ENCODE measurements at regions not wholly inside any gene's neighbourhood (a gene's known extent, or its start where the extent isn't known, plus 50 kb on each side); places are given as distances from the start of the nearest gene placed in this dataset.

DNA sequence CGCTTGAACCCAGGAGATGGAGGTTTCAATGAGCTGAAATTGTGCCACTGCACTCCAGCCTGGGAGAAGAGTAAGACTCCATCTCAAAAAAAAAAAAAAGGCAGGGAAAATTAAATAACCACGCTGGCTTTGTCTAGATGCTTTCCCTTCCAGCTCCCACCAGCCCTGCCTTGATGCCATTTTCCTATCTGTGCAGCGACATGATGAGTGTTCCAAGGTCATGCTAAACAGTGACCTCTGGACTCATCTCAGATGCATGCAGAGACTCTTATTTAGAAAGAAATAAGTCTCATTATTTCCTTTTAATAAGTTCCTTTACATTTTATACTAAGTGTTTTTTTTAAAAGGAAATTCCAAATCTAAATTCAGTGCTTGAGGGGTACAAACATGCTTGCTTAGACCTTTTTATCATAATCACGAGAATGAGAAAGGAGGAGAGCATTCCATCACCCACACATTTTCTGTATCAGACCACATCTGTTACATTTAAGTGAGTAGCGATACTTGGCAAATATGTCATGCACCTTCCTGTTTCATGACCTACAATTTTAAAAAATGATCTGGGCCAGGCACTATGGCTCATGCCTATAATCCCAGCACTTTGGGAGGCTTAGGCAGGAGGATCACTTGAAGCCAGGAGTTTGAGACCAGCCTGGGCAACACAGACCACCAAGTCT lies 101.1 kb upstream of the RREB1 start:
- Histone ChIP-seq H3K36me3 (replicated peaks in 1 of 2; ENCODE audit: control insufficient read depth in 1 of 2, insufficient read depth in 2 of 2, low read length in 1 of 2) (no peaks in the 10 kb centered on the region), H3K9ac (no peak overlapping the region), H4K20me1 (ENCODE audit: insufficient read depth) (no peaks in the 10 kb centered on the region), H3K4me2 (no peak overlapping the region), H3F3A (replicated peaks; ENCODE audit: insufficient read depth) (no peaks in the 10 kb centered on the region), H3K9me2 (no peaks in the 10 kb centered on the region), H3K27ac (ENCODE audit: low read depth in 2 of 2, low read length in 1 of 2) (no peak overlapping the region), H3K79me2 (ENCODE audit: insufficient read depth) (no peaks in the 10 kb centered on the region), H3K27me3 (ENCODE audit: insufficient read depth) (no peaks in the 10 kb centered on the region), H2AFZ (ENCODE audit: low read depth) (no peak overlapping the region), H3K4me3 (ENCODE audit: low read depth in 2 of 2, low read length in 1 of 2) (no peak overlapping the region), H3K9me3 (no peaks in the 10 kb centered on the region), H3K4me1 (ENCODE audit: control insufficient read depth in 1 of 2, insufficient read depth in 2 of 2, low read depth in 1 of 2, low read length in 1 of 2) (no peaks in the 10 kb centered on the region)
- TF ChIP-seq TAF1 (IDR thresholded peaks at IDR 0.05; ENCODE audit: borderline replicate concordance, low read depth, low read length) (no peak), FOXM1 (IDR thresholded peaks at IDR 0.05; ENCODE audit: low read depth) (no peak), POLR2AphosphoS5 (IDR thresholded peaks at IDR 0.05; ENCODE audit: low read depth, low read length) (no peak), MXI1 (IDR thresholded peaks at IDR 0.05; ENCODE audit: low read depth, low read length) (no peak), TEAD4 (IDR thresholded peaks at IDR 0.05; ENCODE audit: borderline replicate concordance, insufficient read depth) (no peak), EZH2phosphoT487 (IDR thresholded peaks at IDR 0.05; ENCODE audit: borderline replicate concordance, low read depth) (no peak), GATA2 (CRISPR knock-in tag; IDR thresholded peaks at IDR 0.05) (no peak), RCOR1 (IDR thresholded peaks at IDR 0.05; ENCODE audit: low read length) (no peak), CHD2 (IDR thresholded peaks at IDR 0.05; ENCODE audit: low read length, partially characterized antibody) (no peak), MEF2A (IDR thresholded peaks at IDR 0.05; ENCODE audit: borderline replicate concordance, low read depth) (no peak), TCF12 (IDR thresholded peaks at IDR 0.05) (no peak)
- TF ChIP-seq, protein P1, sequence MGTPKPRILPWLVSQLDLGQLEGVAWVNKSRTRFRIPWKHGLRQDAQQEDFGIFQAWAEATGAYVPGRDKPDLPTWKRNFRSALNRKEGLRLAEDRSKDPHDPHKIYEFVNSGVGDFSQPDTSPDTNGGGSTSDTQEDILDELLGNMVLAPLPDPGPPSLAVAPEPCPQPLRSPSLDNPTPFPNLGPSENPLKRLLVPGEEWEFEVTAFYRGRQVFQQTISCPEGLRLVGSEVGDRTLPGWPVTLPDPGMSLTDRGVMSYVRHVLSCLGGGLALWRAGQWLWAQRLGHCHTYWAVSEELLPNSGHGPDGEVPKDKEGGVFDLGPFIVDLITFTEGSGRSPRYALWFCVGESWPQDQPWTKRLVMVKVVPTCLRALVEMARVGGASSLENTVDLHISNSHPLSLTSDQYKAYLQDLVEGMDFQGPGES (IDR thresholded peaks at IDR 0.05; ENCODE audit: low read depth, low read length): no peak
- TF ChIP-seq, protein P2, sequence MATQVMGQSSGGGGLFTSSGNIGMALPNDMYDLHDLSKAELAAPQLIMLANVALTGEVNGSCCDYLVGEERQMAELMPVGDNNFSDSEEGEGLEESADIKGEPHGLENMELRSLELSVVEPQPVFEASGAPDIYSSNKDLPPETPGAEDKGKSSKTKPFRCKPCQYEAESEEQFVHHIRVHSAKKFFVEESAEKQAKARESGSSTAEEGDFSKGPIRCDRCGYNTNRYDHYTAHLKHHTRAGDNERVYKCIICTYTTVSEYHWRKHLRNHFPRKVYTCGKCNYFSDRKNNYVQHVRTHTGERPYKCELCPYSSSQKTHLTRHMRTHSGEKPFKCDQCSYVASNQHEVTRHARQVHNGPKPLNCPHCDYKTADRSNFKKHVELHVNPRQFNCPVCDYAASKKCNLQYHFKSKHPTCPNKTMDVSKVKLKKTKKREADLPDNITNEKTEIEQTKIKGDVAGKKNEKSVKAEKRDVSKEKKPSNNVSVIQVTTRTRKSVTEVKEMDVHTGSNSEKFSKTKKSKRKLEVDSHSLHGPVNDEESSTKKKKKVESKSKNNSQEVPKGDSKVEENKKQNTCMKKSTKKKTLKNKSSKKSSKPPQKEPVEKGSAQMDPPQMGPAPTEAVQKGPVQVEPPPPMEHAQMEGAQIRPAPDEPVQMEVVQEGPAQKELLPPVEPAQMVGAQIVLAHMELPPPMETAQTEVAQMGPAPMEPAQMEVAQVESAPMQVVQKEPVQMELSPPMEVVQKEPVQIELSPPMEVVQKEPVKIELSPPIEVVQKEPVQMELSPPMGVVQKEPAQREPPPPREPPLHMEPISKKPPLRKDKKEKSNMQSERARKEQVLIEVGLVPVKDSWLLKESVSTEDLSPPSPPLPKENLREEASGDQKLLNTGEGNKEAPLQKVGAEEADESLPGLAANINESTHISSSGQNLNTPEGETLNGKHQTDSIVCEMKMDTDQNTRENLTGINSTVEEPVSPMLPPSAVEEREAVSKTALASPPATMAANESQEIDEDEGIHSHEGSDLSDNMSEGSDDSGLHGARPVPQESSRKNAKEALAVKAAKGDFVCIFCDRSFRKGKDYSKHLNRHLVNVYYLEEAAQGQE (IDR thresholded peaks at IDR 0.05; ENCODE audit: low read depth, low read length): no peak
- TF ChIP-seq, protein P3, sequence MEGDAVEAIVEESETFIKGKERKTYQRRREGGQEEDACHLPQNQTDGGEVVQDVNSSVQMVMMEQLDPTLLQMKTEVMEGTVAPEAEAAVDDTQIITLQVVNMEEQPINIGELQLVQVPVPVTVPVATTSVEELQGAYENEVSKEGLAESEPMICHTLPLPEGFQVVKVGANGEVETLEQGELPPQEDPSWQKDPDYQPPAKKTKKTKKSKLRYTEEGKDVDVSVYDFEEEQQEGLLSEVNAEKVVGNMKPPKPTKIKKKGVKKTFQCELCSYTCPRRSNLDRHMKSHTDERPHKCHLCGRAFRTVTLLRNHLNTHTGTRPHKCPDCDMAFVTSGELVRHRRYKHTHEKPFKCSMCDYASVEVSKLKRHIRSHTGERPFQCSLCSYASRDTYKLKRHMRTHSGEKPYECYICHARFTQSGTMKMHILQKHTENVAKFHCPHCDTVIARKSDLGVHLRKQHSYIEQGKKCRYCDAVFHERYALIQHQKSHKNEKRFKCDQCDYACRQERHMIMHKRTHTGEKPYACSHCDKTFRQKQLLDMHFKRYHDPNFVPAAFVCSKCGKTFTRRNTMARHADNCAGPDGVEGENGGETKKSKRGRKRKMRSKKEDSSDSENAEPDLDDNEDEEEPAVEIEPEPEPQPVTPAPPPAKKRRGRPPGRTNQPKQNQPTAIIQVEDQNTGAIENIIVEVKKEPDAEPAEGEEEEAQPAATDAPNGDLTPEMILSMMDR (IDR thresholded peaks at IDR 0.05): no peak
- 48% methylated on average over 5 of the region's 5 CpGs for WGBS (ENCODE audit: low lambda C conversion rate)
- ChIA-PET CTCF (no interaction called here), POLR2A (no interaction called here)
- DNase-seq: no peak

All from SK-N-SH (cell line).